ENCODE measurements at regions not wholly inside any gene's neighbourhood (a gene's known extent, or its start where the extent isn't known, plus 50 kb on each side); places are given as distances from the start of the nearest gene placed in this dataset.

DNA sequence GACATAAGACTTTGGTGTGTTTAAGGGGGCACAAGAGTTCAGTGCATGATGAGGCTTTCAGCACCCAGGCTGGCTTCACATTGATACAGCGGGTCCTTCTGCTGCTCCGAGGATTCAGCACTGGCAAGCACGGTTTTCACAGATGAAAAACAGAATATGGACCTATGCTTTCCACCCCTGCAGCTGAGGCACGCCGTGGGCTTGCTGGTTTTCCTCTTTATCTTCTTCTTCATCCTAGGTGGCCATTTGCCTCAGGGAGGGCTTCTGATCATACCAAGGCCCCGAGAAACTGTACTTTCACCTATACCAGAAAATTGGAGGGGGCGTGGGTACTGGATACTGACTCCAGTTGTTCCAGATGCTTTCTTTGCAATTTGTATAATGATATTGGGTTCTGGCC lies 277.1 kb upstream of the ZNF32 start:
- WGBS (ENCODE audit: low lambda C conversion rate), result 66% methylated on average over 7 of the region's 7 CpGs
- H3K4me2 ChIP-seq, result no peak overlapping the region
- H3K79me2 ChIP-seq (ENCODE audit: insufficient read depth), result no peaks in the 10 kb centered on the region
- no peak for DNase-seq
- H3K9me3 ChIP-seq, result no peaks in the 10 kb centered on the region
- POLR2A ChIA-PET, result no interaction called here
- CTCF ChIA-PET, result no interaction called here
- H3K4me1 ChIP-seq (ENCODE audit: control insufficient read depth in 1 of 2, insufficient read depth in 2 of 2, low read depth in 1 of 2, low read length in 1 of 2), result no peaks in the 10 kb centered on the region
- no peak overlapping the region for H3K27ac ChIP-seq (ENCODE audit: low read depth in 2 of 2, low read length in 1 of 2)
- TF ChIP-seq, protein P1, sequence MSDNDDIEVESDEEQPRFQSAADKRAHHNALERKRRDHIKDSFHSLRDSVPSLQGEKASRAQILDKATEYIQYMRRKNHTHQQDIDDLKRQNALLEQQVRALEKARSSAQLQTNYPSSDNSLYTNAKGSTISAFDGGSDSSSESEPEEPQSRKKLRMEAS (IDR thresholded peaks at IDR 0.05; ENCODE audit: low read depth), result no peak
- TF ChIP-seq, protein P2, sequence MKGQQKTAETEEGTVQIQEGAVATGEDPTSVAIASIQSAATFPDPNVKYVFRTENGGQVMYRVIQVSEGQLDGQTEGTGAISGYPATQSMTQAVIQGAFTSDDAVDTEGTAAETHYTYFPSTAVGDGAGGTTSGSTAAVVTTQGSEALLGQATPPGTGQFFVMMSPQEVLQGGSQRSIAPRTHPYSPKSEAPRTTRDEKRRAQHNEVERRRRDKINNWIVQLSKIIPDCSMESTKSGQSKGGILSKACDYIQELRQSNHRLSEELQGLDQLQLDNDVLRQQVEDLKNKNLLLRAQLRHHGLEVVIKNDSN (IDR thresholded peaks at IDR 0.05; ENCODE audit: borderline replicate concordance, low read depth), result no peak
- TF ChIP-seq, protein P3, sequence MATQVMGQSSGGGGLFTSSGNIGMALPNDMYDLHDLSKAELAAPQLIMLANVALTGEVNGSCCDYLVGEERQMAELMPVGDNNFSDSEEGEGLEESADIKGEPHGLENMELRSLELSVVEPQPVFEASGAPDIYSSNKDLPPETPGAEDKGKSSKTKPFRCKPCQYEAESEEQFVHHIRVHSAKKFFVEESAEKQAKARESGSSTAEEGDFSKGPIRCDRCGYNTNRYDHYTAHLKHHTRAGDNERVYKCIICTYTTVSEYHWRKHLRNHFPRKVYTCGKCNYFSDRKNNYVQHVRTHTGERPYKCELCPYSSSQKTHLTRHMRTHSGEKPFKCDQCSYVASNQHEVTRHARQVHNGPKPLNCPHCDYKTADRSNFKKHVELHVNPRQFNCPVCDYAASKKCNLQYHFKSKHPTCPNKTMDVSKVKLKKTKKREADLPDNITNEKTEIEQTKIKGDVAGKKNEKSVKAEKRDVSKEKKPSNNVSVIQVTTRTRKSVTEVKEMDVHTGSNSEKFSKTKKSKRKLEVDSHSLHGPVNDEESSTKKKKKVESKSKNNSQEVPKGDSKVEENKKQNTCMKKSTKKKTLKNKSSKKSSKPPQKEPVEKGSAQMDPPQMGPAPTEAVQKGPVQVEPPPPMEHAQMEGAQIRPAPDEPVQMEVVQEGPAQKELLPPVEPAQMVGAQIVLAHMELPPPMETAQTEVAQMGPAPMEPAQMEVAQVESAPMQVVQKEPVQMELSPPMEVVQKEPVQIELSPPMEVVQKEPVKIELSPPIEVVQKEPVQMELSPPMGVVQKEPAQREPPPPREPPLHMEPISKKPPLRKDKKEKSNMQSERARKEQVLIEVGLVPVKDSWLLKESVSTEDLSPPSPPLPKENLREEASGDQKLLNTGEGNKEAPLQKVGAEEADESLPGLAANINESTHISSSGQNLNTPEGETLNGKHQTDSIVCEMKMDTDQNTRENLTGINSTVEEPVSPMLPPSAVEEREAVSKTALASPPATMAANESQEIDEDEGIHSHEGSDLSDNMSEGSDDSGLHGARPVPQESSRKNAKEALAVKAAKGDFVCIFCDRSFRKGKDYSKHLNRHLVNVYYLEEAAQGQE (IDR thresholded peaks at IDR 0.05; ENCODE audit: low read depth, low read length), result no peak
- TF ChIP-seq MEF2A (IDR thresholded peaks at IDR 0.05; ENCODE audit: borderline replicate concordance, low read depth), result no peak
- no peak for TF ChIP-seq ELF1 (IDR thresholded peaks at IDR 0.05)
- no peak for TF ChIP-seq MXI1 (IDR thresholded peaks at IDR 0.05; ENCODE audit: low read depth, low read length)
- no peak for TF ChIP-seq SIN3A (IDR thresholded peaks at IDR 0.05; ENCODE audit: borderline replicate concordance, low read depth, low read length)
- no peak for TF ChIP-seq RFX5 (IDR thresholded peaks at IDR 0.05; ENCODE audit: low read length)
- TF ChIP-seq FOXM1 (IDR thresholded peaks at IDR 0.05; ENCODE audit: low read depth), result no peak
- TF ChIP-seq, protein P4, sequence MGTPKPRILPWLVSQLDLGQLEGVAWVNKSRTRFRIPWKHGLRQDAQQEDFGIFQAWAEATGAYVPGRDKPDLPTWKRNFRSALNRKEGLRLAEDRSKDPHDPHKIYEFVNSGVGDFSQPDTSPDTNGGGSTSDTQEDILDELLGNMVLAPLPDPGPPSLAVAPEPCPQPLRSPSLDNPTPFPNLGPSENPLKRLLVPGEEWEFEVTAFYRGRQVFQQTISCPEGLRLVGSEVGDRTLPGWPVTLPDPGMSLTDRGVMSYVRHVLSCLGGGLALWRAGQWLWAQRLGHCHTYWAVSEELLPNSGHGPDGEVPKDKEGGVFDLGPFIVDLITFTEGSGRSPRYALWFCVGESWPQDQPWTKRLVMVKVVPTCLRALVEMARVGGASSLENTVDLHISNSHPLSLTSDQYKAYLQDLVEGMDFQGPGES (IDR thresholded peaks at IDR 0.05; ENCODE audit: low read depth, low read length), result no peak
- TF ChIP-seq TAF1 (IDR thresholded peaks at IDR 0.05; ENCODE audit: borderline replicate concordance, low read depth, low read length), result no peak
- no peak for TF ChIP-seq SMC3 (IDR thresholded peaks at IDR 0.05; ENCODE audit: low read depth, low read length)
- no peak for TF ChIP-seq GABPA (IDR thresholded peaks at IDR 0.05; ENCODE audit: low read depth)
- no peak for TF ChIP-seq POLR2AphosphoS5 (IDR thresholded peaks at IDR 0.05; ENCODE audit: low read depth, low read length)
- no peak for TF ChIP-seq TEAD4 (IDR thresholded peaks at IDR 0.05; ENCODE audit: borderline replicate concordance, insufficient read depth)
- TF ChIP-seq CHD2 (IDR thresholded peaks at IDR 0.05; ENCODE audit: low read length, partially characterized antibody), result no peak
- TF ChIP-seq NRF1 (IDR thresholded peaks at IDR 0.05; ENCODE audit: low read depth, low read length), result no peak
- TF ChIP-seq, protein P5, sequence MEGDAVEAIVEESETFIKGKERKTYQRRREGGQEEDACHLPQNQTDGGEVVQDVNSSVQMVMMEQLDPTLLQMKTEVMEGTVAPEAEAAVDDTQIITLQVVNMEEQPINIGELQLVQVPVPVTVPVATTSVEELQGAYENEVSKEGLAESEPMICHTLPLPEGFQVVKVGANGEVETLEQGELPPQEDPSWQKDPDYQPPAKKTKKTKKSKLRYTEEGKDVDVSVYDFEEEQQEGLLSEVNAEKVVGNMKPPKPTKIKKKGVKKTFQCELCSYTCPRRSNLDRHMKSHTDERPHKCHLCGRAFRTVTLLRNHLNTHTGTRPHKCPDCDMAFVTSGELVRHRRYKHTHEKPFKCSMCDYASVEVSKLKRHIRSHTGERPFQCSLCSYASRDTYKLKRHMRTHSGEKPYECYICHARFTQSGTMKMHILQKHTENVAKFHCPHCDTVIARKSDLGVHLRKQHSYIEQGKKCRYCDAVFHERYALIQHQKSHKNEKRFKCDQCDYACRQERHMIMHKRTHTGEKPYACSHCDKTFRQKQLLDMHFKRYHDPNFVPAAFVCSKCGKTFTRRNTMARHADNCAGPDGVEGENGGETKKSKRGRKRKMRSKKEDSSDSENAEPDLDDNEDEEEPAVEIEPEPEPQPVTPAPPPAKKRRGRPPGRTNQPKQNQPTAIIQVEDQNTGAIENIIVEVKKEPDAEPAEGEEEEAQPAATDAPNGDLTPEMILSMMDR (IDR thresholded peaks at IDR 0.05), result no peak
- no peak for TF ChIP-seq EZH2phosphoT487 (IDR thresholded peaks at IDR 0.05; ENCODE audit: borderline replicate concordance, low read depth)
- H3F3A ChIP-seq (replicated peaks; ENCODE audit: insufficient read depth), result no peaks in the 10 kb centered on the region
- no peak overlapping the region for H3K4me3 ChIP-seq (ENCODE audit: low read depth in 2 of 2, low read length in 1 of 2)
- H4K20me1 ChIP-seq (ENCODE audit: insufficient read depth), result no peaks in the 10 kb centered on the region
- no peak overlapping the region for H2AFZ ChIP-seq (ENCODE audit: low read depth)
- H3K9me2 ChIP-seq, result no peaks in the 10 kb centered on the region
- H3K27me3 ChIP-seq (ENCODE audit: insufficient read depth), result no peaks in the 10 kb centered on the region
- no peaks in the 10 kb centered on the region for H3K36me3 ChIP-seq (replicated peaks in 1 of 2; ENCODE audit: control insufficient read depth in 1 of 2, insufficient read depth in 2 of 2, low read length in 1 of 2)
- H3K9ac ChIP-seq, result no peak overlapping the region
